ENCODE measurements at regions not wholly inside any gene's neighbourhood (a gene's known extent, or its start where the extent isn't known, plus 50 kb on each side); places are given as distances from the start of the nearest gene placed in this dataset.
A peak's percentile ranks its signal among the peaks of the same experiment; 100 is the strongest.

- ATAC-seq (no peak), DNase-seq (no peak)
- Histone ChIP-seq H3K27ac (no peak overlapping the region), H3K9me3 (no peaks in the 10 kb centered on the region), H3K36me3 (no peaks in the 10 kb centered on the region), H3K27me3 (no peaks in the 10 kb centered on the region), H3K4me1 (no peaks in the 10 kb centered on the region), H3K4me3 (no peak overlapping the region)
- TF ChIP-seq POLR2A (IDR thresholded peaks at IDR 0.05) (no peak), CTCF (IDR thresholded peaks at IDR 0.05) (no peak)
- 79% methylated on average over 5 of the region's 5 CpGs for WGBS (ENCODE audit: insufficient coverage, low coverage, low lambda C conversion rate, missing lambda C conversion rate)
- intact Hi-C loops (cut with DNase I): no loop called here
These were observed 80.1 kb upstream of the FZD8 start for GRCh38 chr10:35722226-35722625.

- no peak for DNase-seq
- Histone ChIP-seq H3K4me1 (no peaks in the 10 kb centered on the region), H3K27me3 (no peaks in the 10 kb centered on the region), H3K36me3 (no peaks in the 10 kb centered on the region), H3K27ac (no peak overlapping the region), H3K9me3 (no peaks in the 10 kb centered on the region), H3K4me3 (no peak overlapping the region)
- TF ChIP-seq CTCF (IDR thresholded peaks at IDR 0.05) (no peak), POLR2A (IDR thresholded peaks at IDR 0.05) (no peak)
- intact Hi-C loops (cut with DNase I): no loop called here
- 62% methylated on average over 2 of the region's 2 CpGs for WGBS (ENCODE audit: insufficient coverage, low coverage, low lambda C conversion rate, missing lambda C conversion rate)
- no peak for ATAC-seq
These were observed 78.3 kb upstream of the FZD8 start for GRCh38 chr10:35720366-35720765.

- DNase-seq: no peak
- 33% methylated on average over 1 of the region's 1 CpG for WGBS (ENCODE audit: insufficient coverage, low coverage, low lambda C conversion rate, missing lambda C conversion rate)
- no peak overlapping the region for H3K27ac ChIP-seq
These were observed 74.7 kb upstream of the FZD8 start for GRCh38 chr10:35716776-35717175.

GRCh38 chr10:35712486-35712885, 70.4 kb upstream of the FZD8 start:
- TF ChIP-seq POLR2A (IDR thresholded peaks at IDR 0.05): no peak
- no peak for TF ChIP-seq CTCF (IDR thresholded peaks at IDR 0.05)
- Histone ChIP-seq H3K4me3 (no peak overlapping the region), H3K27me3 (no peaks in the 10 kb centered on the region), H3K27ac (no peak overlapping the region), H3K4me1 (no peaks in the 10 kb centered on the region), H3K36me3 (no peaks in the 10 kb centered on the region), H3K9me3 (no peaks in the 10 kb centered on the region)
- ATAC-seq (no peak), DNase-seq (no peak)
- 59% methylated on average over 3 of the region's 3 CpGs for WGBS (ENCODE audit: insufficient coverage, low coverage, low lambda C conversion rate, missing lambda C conversion rate)
- intact Hi-C loops (cut with DNase I): no loop called here

More at GRCh38 chr10:35716776-35717175, 74.7 kb upstream of the FZD8 start:
- no peaks in the 10 kb centered on the region for H3K4me1 ChIP-seq
- intact Hi-C loops (cut with DNase I): no loop called here
- H3K9me3 ChIP-seq: no peaks in the 10 kb centered on the region
- no peaks in the 10 kb centered on the region for H3K27me3 ChIP-seq
- no peak overlapping the region for H3K4me3 ChIP-seq
- ATAC-seq: peak in 1 of 4 donors; percentile 30
- no peak for TF ChIP-seq POLR2A (IDR thresholded peaks at IDR 0.05)
- TF ChIP-seq CTCF (IDR thresholded peaks at IDR 0.05): no peak
- no peaks in the 10 kb centered on the region for H3K36me3 ChIP-seq

Data from right lobe of liver (tissue), 6 donors.